OCI-LY1 (cell line): ENCODE measurements at regions not wholly inside any gene's neighbourhood (a gene's known extent, or its start where the extent isn't known, plus 50 kb on each side); places are given as distances from the start of the nearest gene placed in this dataset.

ENCODE experiments used
- H2AFZ ChIP-seq: fragments of 200-600 bp; sonication (generic), shearing (Covaris generic); 2 replicates; pipeline ENCODE4 v1.6.0; 2014; ENCODE audit warnings: antibody characterized with exemption, mild to moderate bottlenecking, low read length
- H3F3A ChIP-seq: fragments of 200-600 bp; sonication (generic), shearing (Covaris generic); 2 replicates; pipeline ENCODE4 v1.6.0; 2014; ENCODE audit warnings: mild to moderate bottlenecking, antibody characterized with exemption, low read length, moderate library complexity; ENCODE audit not compliant: insufficient read depth
- H3K27ac ChIP-seq: fragments of 200-600 bp; sonication (generic); 2 replicates; pipeline ENCODE4 v1.5.1; 2014; ENCODE audit warnings: low read length, mixed run types, mild to moderate bottlenecking, low read depth; ENCODE audit not compliant: poor library complexity, severe bottlenecking
- H3K27me3 ChIP-seq: fragments of 200-600 bp; sonication (generic); 2 replicates; pipeline ENCODE4 v1.6.0; 2014; ENCODE audit warnings: antibody characterized with exemption, mild to moderate bottlenecking, low read length, moderate library complexity; ENCODE audit not compliant: insufficient read depth
- H3K36me3 ChIP-seq: fragments of 200-600 bp; sonication (generic); 2 replicates; pipeline ENCODE4 v1.6.1; 2014; ENCODE audit warnings: mild to moderate bottlenecking, antibody characterized with exemption, low read length, moderate library complexity, mixed read lengths; ENCODE audit not compliant: insufficient read depth
- H3K4me1 ChIP-seq: fragments of 200-600 bp; sonication (generic); 2 replicates; pipeline ENCODE4 v1.5.1; 2014; ENCODE audit warnings: mild to moderate bottlenecking, low read length, moderate library complexity; ENCODE audit not compliant: insufficient read depth, severe bottlenecking
- H3K4me2 ChIP-seq: fragments of 200-600 bp; sonication (generic), shearing (Covaris generic); 2 replicates; pipeline ENCODE4 v1.6.1; 2014; ENCODE audit warnings: low read length
- H3K4me3 ChIP-seq: fragments of 200-600 bp; sonication (generic); 2 replicates; pipeline ENCODE4 v1.5.1; 2014; ENCODE audit warnings: low read length, low read depth, mild to moderate bottlenecking, mixed read lengths; ENCODE audit not compliant: poor library complexity, severe bottlenecking
- H3K79me2 ChIP-seq: fragments of 200-600 bp; shearing (Covaris generic); 2 replicates; pipeline ENCODE4 v1.6.1; 2016; ENCODE audit warnings: mixed run types, low read length, mixed read lengths; ENCODE audit not compliant: insufficient read depth
- H3K9ac ChIP-seq: fragments of 200-600 bp; sonication (generic), shearing (Covaris generic); 2 replicates; pipeline ENCODE4 v1.6.1; 2014; ENCODE audit warnings: mild to moderate bottlenecking, low read length, mixed read lengths
- H3K9me2 ChIP-seq: fragments of 200-600 bp; sonication (generic), shearing (Covaris generic); 2 replicates; pipeline ENCODE4 v1.6.1; 2014; ENCODE audit warnings: low read depth, mild to moderate bottlenecking, low read length, mixed read lengths
- H3K9me3 ChIP-seq: fragments of 200-600 bp; shearing (Covaris generic); 2 replicates; pipeline ENCODE4 v1.6.1; 2014; ENCODE audit warnings: low read length, mixed read lengths
- H4K20me1 ChIP-seq: fragments of 200-600 bp; sonication (generic), shearing (Covaris generic); 2 replicates; pipeline ENCODE4 v1.6.0; 2016; ENCODE audit warnings: mild to moderate bottlenecking, low read length; ENCODE audit not compliant: insufficient read depth
- EZH2 ChIP-seq: fragments of 200-600 bp; sonication (generic), shearing (Covaris generic); IDR thresholded peaks from 2 replicates; pipeline ENCODE4 v1.8.0; 2017; ENCODE audit warnings: borderline replicate concordance, mixed run types, mild to moderate bottlenecking, antibody characterized with exemption, low read length, moderate library complexity, mixed read lengths
- TF ChIP-seq, protein P1 (sequence below): fragments of 200-600 bp; sonication (generic), shearing (Covaris generic); IDR thresholded peaks from 2 replicates; pipeline ENCODE4 v1.5.1; 2017; ENCODE audit warnings: mild to moderate bottlenecking, antibody characterized with exemption, low read length, moderate library complexity, mixed read lengths

GRCh38 chr4:180197471-180197870, 2045.7 kb upstream of the TENM3 start:
- Histone ChIP-seq H3K4me3 (no peak overlapping the region), H3K9me2 (no peaks in the 10 kb centered on the region), H2AFZ (no peak overlapping the region), H3K9me3 (no peaks in the 10 kb centered on the region), H3K27ac (no peak overlapping the region), H3F3A (no peaks in the 10 kb centered on the region), H3K4me2 (no peak overlapping the region), H3K79me2 (no peaks in the 10 kb centered on the region), H3K4me1 (no peaks in the 10 kb centered on the region), H4K20me1 (no peaks in the 10 kb centered on the region), H3K27me3 (no peaks in the 10 kb centered on the region), H3K9ac (no peak overlapping the region), H3K36me3 (no peaks in the 10 kb centered on the region)
- no peak for TF ChIP-seq EZH2
- TF ChIP-seq, protein P1, sequence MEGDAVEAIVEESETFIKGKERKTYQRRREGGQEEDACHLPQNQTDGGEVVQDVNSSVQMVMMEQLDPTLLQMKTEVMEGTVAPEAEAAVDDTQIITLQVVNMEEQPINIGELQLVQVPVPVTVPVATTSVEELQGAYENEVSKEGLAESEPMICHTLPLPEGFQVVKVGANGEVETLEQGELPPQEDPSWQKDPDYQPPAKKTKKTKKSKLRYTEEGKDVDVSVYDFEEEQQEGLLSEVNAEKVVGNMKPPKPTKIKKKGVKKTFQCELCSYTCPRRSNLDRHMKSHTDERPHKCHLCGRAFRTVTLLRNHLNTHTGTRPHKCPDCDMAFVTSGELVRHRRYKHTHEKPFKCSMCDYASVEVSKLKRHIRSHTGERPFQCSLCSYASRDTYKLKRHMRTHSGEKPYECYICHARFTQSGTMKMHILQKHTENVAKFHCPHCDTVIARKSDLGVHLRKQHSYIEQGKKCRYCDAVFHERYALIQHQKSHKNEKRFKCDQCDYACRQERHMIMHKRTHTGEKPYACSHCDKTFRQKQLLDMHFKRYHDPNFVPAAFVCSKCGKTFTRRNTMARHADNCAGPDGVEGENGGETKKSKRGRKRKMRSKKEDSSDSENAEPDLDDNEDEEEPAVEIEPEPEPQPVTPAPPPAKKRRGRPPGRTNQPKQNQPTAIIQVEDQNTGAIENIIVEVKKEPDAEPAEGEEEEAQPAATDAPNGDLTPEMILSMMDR: no peak

DNA sequence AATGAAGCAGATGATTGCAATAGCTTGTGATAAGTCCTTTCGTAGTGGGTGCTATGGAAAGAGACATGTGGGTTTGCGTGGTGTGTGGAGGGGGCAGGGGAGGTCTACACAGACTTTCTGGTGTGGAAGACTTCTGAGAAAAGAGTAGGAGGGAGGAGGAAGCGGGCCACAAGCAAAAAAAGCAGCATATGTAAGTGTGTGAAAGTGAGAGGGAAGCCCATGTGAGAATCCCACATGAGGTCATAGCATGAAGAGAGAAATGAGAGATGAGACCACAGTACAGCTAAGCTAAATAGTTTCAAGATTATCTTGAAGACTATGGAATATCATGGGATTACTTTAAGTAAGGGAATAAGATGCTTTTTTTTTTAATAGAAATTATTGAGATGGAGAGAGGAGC, 2039.9 kb upstream of the TENM3 start:
- Histone ChIP-seq H3K27ac (no peak overlapping the region), H3K9ac (no peak overlapping the region), H4K20me1 (no peaks in the 10 kb centered on the region), H3K4me2 (no peak overlapping the region), H3K79me2 (no peaks in the 10 kb centered on the region), H3K9me2 (no peaks in the 10 kb centered on the region), H3K9me3 (no peaks in the 10 kb centered on the region), H3K27me3 (no peaks in the 10 kb centered on the region), H3K4me1 (no peaks in the 10 kb centered on the region), H3K36me3 (no peaks in the 10 kb centered on the region), H2AFZ (no peak overlapping the region), H3K4me3 (no peak overlapping the region), H3F3A (no peaks in the 10 kb centered on the region)
- TF ChIP-seq EZH2: no peak
- TF ChIP-seq, protein P1: no peak

DNA sequence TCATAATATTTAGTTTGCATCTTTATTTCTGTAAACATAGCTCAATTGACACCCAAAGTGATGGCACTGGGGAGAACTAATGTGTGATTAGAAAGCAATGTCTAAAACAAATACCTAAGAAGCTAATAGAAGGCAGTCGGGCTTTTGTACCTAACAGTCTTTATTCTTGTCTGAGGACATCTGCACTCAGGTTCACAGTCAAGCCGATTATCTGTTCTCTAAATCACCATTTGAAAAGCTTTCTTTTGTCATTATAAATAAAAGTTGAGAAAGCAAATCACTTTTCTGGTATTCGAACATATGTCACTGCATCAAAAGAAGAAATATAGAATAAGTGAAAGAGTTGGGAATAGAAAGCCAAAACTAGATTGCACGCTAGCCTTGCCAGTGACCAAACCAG, 2037.9 kb upstream of the TENM3 start:
- H4K20me1 ChIP-seq: no peaks in the 10 kb centered on the region
- H3K4me1 ChIP-seq: no peaks in the 10 kb centered on the region
- no peak overlapping the region for H3K9ac ChIP-seq
- H3K9me3 ChIP-seq: no peaks in the 10 kb centered on the region
- no peak overlapping the region for H2AFZ ChIP-seq
- no peaks in the 10 kb centered on the region for H3F3A ChIP-seq
- no peaks in the 10 kb centered on the region for H3K9me2 ChIP-seq
- no peak overlapping the region for H3K4me2 ChIP-seq
- no peaks in the 10 kb centered on the region for H3K79me2 ChIP-seq
- H3K27me3 ChIP-seq: no peaks in the 10 kb centered on the region
- H3K4me3 ChIP-seq: no peak overlapping the region
- TF ChIP-seq, protein P1: no peak
- no peak for TF ChIP-seq EZH2
- no peaks in the 10 kb centered on the region for H3K36me3 ChIP-seq
- no peak overlapping the region for H3K27ac ChIP-seq
